CD14-positive monocyte (primary cell): ENCODE measurements at regions not wholly inside any gene's neighbourhood (a gene's known extent, or its start where the extent isn't known, plus 50 kb on each side); places are given as distances from the start of the nearest gene placed in this dataset.

Experiments
- DNase-seq, 3 donors: peaks; one replicate each; pipeline ENCODE4 v3.0.0-alpha.2; 2011 to 2022
- H2AFZ ChIP-seq: 2 replicates; pipeline ENCODE4 v1.6.0; 2012; ENCODE audit warnings: mild to moderate bottlenecking, low read depth, low read length, inconsistent platforms; ENCODE audit not compliant: insufficient read depth, poor library complexity, severe bottlenecking
- H3K27ac ChIP-seq, 2 donors: 1 replicate in 1 of 2; 2 replicates in 1 of 2; pipeline ENCODE4 v1.5.1; 2012 to 2013; ENCODE audit warnings: low read length in 2 of 2, control low read depth in 1 of 2, inconsistent platforms in 1 of 2, low read depth in 1 of 2, mild to moderate bottlenecking in 1 of 2
- H3K27me3 ChIP-seq, 2 donors: one replicate each; pipeline versions ENCODE4 v1.6.0 to v1.6.1; 2011 to 2013; ENCODE audit warnings: low read length in 2 of 2; ENCODE audit not compliant: control insufficient read depth in 2 of 2, insufficient read depth in 2 of 2
- H3K36me3 ChIP-seq, 2 donors: replicated peaks in 1 of 2; 1 replicate in 1 of 2; 2 replicates in 1 of 2; pipeline versions ENCODE4 v1.5.1 to v1.6.1; 2012 to 2013; ENCODE audit warnings: low read length in 2 of 2, control low read depth in 1 of 2, inconsistent platforms in 1 of 2, mild to moderate bottlenecking in 1 of 2; ENCODE audit not compliant: insufficient read depth in 2 of 2, control insufficient read depth in 1 of 2
- H3K4me1 ChIP-seq, 2 donors: 1 replicate in 1 of 2; 2 replicates in 1 of 2; pipeline versions ENCODE4 v1.5.1 to v1.6.1; 2012 to 2013; ENCODE audit warnings: low read length in 2 of 2, control low read depth in 1 of 2, inconsistent platforms in 1 of 2, mild to moderate bottlenecking in 1 of 2, moderate library complexity in 1 of 2; ENCODE audit not compliant: insufficient read depth in 2 of 2, control insufficient read depth in 1 of 2
- H3K4me2 ChIP-seq: replicated peaks from 2 replicates; pipeline ENCODE3; 2012; ENCODE audit warnings: low read length, moderate library complexity, mild to moderate bottlenecking; ENCODE audit not compliant: poor library complexity, severe bottlenecking; ENCODE audit errors: extremely low read depth
- H3K4me3 ChIP-seq, 3 experiments: fragments of 200-600 bp in 1 of 3; sonication (generic) in 1 of 3; replicated peaks in 1 of 3; 1 replicate in 2 of 3; 2 replicates in 1 of 3; pipeline ENCODE4 v1.5.1; 2011 to 2013; ENCODE audit warnings: low read length in 3 of 3, mild to moderate bottlenecking in 3 of 3, control low read depth in 2 of 3, low read depth in 2 of 3, inconsistent platforms in 1 of 3, moderate library complexity in 1 of 3
- H3K79me2 ChIP-seq: 2 replicates; pipeline ENCODE4 v1.6.0; 2012; ENCODE audit warnings: mild to moderate bottlenecking, control low read depth, inconsistent platforms, low read length, moderate library complexity; ENCODE audit not compliant: insufficient read depth
- H3K9ac ChIP-seq: 2 replicates; pipeline ENCODE4 v1.6.0; 2017; ENCODE audit warnings: low read length, mild to moderate bottlenecking; ENCODE audit not compliant: insufficient read depth, poor library complexity, severe bottlenecking
- H3K9me3 ChIP-seq, 2 donors: replicated peaks in 1 of 2; 1 replicate in 1 of 2; 2 replicates in 1 of 2; pipeline versions ENCODE4 v1.5.1 to v1.6.1; 2012 to 2013; ENCODE audit warnings: low read length in 2 of 2, control low read depth in 1 of 2; ENCODE audit not compliant: control insufficient read depth in 1 of 2, insufficient read depth in 1 of 2
- H4K20me1 ChIP-seq: 2 replicates; pipeline ENCODE4 v1.6.0; 2012; ENCODE audit warnings: mild to moderate bottlenecking, low read length, control low read depth, moderate library complexity; ENCODE audit not compliant: insufficient read depth
- H3K27ac Mint-ChIP-seq, 7 donors: one replicate each; pipeline ENCODE4 v1.8.0; 2020; ENCODE audit warnings: mild to moderate bottlenecking in 7 of 7, mixed read lengths in 7 of 7, moderate library complexity in 6 of 7, inconsistent platforms in 2 of 7
- H3K27me3 Mint-ChIP-seq, 3 donors: one replicate each; pipeline ENCODE4 v1.8.0; 2021 to 2022; ENCODE audit warnings: low read depth in 3 of 3, mild to moderate bottlenecking in 3 of 3, mixed read lengths in 3 of 3, moderate library complexity in 3 of 3, inconsistent platforms in 1 of 3
- H3K36me3 Mint-ChIP-seq, 2 donors: one replicate each; pipeline ENCODE4 v1.8.0; 2020; ENCODE audit warnings: mixed read lengths in 2 of 2, inconsistent platforms in 1 of 2, mild to moderate bottlenecking in 1 of 2
- H3K4me1 Mint-ChIP-seq: one replicate; pipeline ENCODE4 v1.8.0; 2020; ENCODE audit warnings: mild to moderate bottlenecking, mixed read lengths
- H3K4me3 Mint-ChIP-seq, 2 donors: one replicate each; pipeline ENCODE4 v1.8.0; 2020; ENCODE audit warnings: mild to moderate bottlenecking in 2 of 2, mixed read lengths in 2 of 2, moderate library complexity in 1 of 2
- H3K9me3 Mint-ChIP-seq, 7 donors: one replicate each; pipeline ENCODE4 v1.8.0; 2020 to 2022; ENCODE audit warnings: mixed read lengths in 7 of 7, mild to moderate bottlenecking in 6 of 7, moderate library complexity in 6 of 7, inconsistent platforms in 2 of 7
- WGBS: methylation state at CpG from one replicate; pipeline ENCODE4 v1.1.5; 2013; ENCODE audit warnings: missing lambda C conversion rate; ENCODE audit not compliant: insufficient coverage; 5-methylcytosine and 5-hydroxymethylcytosine counted together
- intact Hi-C, 2 donors: fragments of 100-400 bp; cut with micrococcal nuclease; formaldehyde crosslinking; loops; one replicate each; pipeline versions ENCODE4 v1.15.0 to v1.15.1; 2023
- TF ChIP-seq, protein P1 (sequence below): fragments of 200-600 bp; IDR thresholded peaks from one replicate; pipeline ENCODE4 v1.8.0; 2022; ENCODE audit warnings: antibody characterized with exemption, mild to moderate bottlenecking

DNA sequence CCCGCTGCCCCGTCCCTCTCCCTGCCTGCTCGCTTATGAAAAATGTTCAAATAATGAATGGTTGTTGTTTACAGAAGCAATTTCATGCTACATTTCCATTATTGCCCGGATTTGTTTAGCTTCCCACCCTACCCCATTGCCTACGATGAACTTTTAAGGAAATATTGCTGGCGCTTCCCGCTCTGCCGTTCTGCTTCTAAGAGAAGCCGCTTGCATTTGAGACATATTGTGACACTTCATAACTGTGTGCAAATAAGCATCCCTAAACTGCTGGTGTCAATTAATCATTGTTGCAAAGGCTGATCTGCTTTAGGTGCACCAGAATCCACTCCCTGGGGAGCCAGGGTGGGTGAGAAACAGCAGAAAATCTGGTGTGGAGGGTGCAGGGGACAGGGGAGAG is 52.3 kb upstream of the LMO1 start:
- Histone ChIP-seq H3K4me3 (no peak overlapping the region), H3K4me1 (no peaks in the 10 kb centered on the region), H3K9ac (no peak overlapping the region), H3K9me3 (no peaks in the 10 kb centered on the region), H3K4me2 (no peak overlapping the region), H2AFZ (no peak overlapping the region), H3K27me3 (no peaks in the 10 kb centered on the region), H3K79me2 (no peaks in the 10 kb centered on the region), H3K36me3 (no peaks in the 10 kb centered on the region), H3K27ac (no peak overlapping the region), H4K20me1 (no peaks in the 10 kb centered on the region)
- WGBS, result 100% methylated on average over 1 of the region's 9 CpGs
- peaks cover 0 to 3% (median 0%) of the 10 kb centered on the region in 7 donors for H3K9me3 Mint-ChIP-seq
- no peak overlapping the region for H3K27ac Mint-ChIP-seq
- intact Hi-C loops, result no loop called here
- no peaks in the 10 kb centered on the region for H3K36me3 Mint-ChIP-seq
- TF ChIP-seq, protein P1, sequence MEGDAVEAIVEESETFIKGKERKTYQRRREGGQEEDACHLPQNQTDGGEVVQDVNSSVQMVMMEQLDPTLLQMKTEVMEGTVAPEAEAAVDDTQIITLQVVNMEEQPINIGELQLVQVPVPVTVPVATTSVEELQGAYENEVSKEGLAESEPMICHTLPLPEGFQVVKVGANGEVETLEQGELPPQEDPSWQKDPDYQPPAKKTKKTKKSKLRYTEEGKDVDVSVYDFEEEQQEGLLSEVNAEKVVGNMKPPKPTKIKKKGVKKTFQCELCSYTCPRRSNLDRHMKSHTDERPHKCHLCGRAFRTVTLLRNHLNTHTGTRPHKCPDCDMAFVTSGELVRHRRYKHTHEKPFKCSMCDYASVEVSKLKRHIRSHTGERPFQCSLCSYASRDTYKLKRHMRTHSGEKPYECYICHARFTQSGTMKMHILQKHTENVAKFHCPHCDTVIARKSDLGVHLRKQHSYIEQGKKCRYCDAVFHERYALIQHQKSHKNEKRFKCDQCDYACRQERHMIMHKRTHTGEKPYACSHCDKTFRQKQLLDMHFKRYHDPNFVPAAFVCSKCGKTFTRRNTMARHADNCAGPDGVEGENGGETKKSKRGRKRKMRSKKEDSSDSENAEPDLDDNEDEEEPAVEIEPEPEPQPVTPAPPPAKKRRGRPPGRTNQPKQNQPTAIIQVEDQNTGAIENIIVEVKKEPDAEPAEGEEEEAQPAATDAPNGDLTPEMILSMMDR, result no peak
- no peak overlapping the region for H3K4me3 Mint-ChIP-seq
- DNase-seq, result no peak
- H3K4me1 Mint-ChIP-seq, result no peaks in the 10 kb centered on the region
- peaks cover 1 to 13% (median 3%) of the 10 kb centered on the region in 3 donors for H3K27me3 Mint-ChIP-seq

DNA sequence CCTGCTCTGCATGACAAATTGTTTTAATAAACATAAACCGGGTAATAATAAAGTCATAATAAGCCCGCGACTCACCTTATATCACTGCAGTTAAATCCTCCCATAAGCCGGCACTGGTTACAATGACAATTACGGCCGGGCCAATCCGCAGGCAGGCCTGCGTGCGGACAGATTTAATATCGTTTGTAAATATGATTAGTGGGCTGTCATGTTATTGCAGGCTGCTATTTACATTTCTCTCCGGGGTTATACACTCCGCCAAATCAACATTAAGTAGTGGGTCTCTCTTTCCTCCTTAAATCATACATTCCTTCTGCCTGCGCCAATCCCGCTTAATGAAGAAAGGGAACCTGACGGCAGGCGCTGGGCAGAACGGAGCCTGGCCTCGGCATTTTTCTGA is 51.8 kb upstream of the LMO1 start:
- H3K9me3 ChIP-seq, result no peaks in the 10 kb centered on the region
- Mint-ChIP-seq H3K9me3 (peaks cover 0 to 3% (median 0%) of the 10 kb centered on the region in 7 donors), H3K36me3 (no peaks in the 10 kb centered on the region), H3K27me3 (peaks cover 0 to 12% (median 3%) of the 10 kb centered on the region in 3 donors), H3K27ac (no peak overlapping the region), H3K4me3 (no peak overlapping the region), H3K4me1 (no peaks in the 10 kb centered on the region)
- H3K4me1 ChIP-seq, result no peaks in the 10 kb centered on the region
- 96% methylated on average over 10 of the region's 18 CpGs for WGBS
- intact Hi-C loops, result no loop called here
- no peak overlapping the region for H3K4me2 ChIP-seq
- H3K79me2 ChIP-seq, result no peaks in the 10 kb centered on the region
- H4K20me1 ChIP-seq, result no peaks in the 10 kb centered on the region
- no peak overlapping the region for H3K9ac ChIP-seq
- no peaks in the 10 kb centered on the region for H3K27me3 ChIP-seq
- DNase-seq, result no peak
- no peak overlapping the region for H2AFZ ChIP-seq
- no peaks in the 10 kb centered on the region for H3K36me3 ChIP-seq
- H3K27ac ChIP-seq, result no peak overlapping the region
- TF ChIP-seq, protein P1, result no peak
- H3K4me3 ChIP-seq, result no peak overlapping the region
